SH-SY5Y (cell line): ENCODE measurements at regions not wholly inside any gene's neighbourhood (a gene's known extent, or its start where the extent isn't known, plus 50 kb on each side); places are given as distances from the start of the nearest gene placed in this dataset.

Experiments
- GATA2 ChIP-seq: IDR thresholded peaks from 2 replicates; pipeline ENCODE4 v1.6.1; 2011; ENCODE audit warnings: mild to moderate bottlenecking, low read depth, low read length
- GATA3 ChIP-seq: IDR thresholded peaks from 2 replicates; pipeline ENCODE4 v1.6.1; 2011; ENCODE audit warnings: low read depth, mild to moderate bottlenecking, low read length, moderate library complexity

- TF ChIP-seq GATA2: no peak
- TF ChIP-seq GATA3: no peak
Observed at GRCh38 chr1:80225510-80225909, 1219.0 kb upstream of the ADGRL4 start.
